Upper lobe of left lung (tissue), 6 donors: ENCODE measurements at regions not wholly inside any gene's neighbourhood (a gene's known extent, or its start where the extent isn't known, plus 50 kb on each side); places are given as distances from the start of the nearest gene placed in this dataset.

Experiments
- ATAC-seq, 2 donors: fragments of 200-7000 bp; cut with Tn5 transposase; one replicate each; pipeline ENCODE4 v1.9.1; 2022; ENCODE audit warnings: mild to moderate bottlenecking in 2 of 2, moderate library complexity in 2 of 2; ENCODE audit not compliant: low FRiP score in 2 of 2
- DNase-seq, 2 donors: peaks; one replicate each; pipeline ENCODE4 v3.0.0-alpha.2; 2019 to 2020
- H3K27ac ChIP-seq, 4 donors: fragments of 200-600 bp; sonication (generic); one replicate each; pipeline ENCODE4 v1.5.1; 2016 to 2019
- H3K27me3 ChIP-seq, 4 donors: fragments of 200-600 bp; sonication (generic); one replicate each; pipeline ENCODE4 v1.5.1; 2017 to 2019
- H3K36me3 ChIP-seq, 4 donors: fragments of 200-600 bp; sonication (generic); one replicate each; pipeline ENCODE4 v1.5.1; 2016 to 2019
- H3K4me1 ChIP-seq, 4 donors: fragments of 200-600 bp; sonication (generic); one replicate each; pipeline ENCODE4 v1.5.1; 2018 to 2019
- H3K4me3 ChIP-seq, 4 donors: fragments of 200-600 bp; sonication (generic); one replicate each; pipeline ENCODE4 v1.5.1; 2017 to 2019; ENCODE audit warnings: mild to moderate bottlenecking in 2 of 4, moderate library complexity in 1 of 4
- H3K9me3 ChIP-seq, 4 donors: fragments of 200-600 bp; sonication (generic); one replicate each; pipeline ENCODE4 v1.5.1; 2018 to 2019
- CTCF ChIP-seq, 6 experiments: fragments of 450-650 bp in 4 of 6; fragments of 200-600 bp in 2 of 6; sonication (generic) in 2 of 6; IDR thresholded peaks; one replicate each; pipeline ENCODE4 v1.5.1; 2016 to 2019; ENCODE audit warnings: antibody characterized with exemption in 6 of 6
- EP300 ChIP-seq, 4 donors: sonication (generic); formaldehyde crosslinking; IDR thresholded peaks; one replicate each; pipeline ENCODE4 v1.5.1; 2017; ENCODE audit warnings: antibody characterized with exemption in 4 of 4, control low read depth in 2 of 4
- POLR2A ChIP-seq, 4 donors: fragments of 450-650 bp; IDR thresholded peaks; one replicate each; pipeline ENCODE4 v1.5.1; 2016 to 2017; ENCODE audit warnings: antibody characterized with exemption in 4 of 4, mild to moderate bottlenecking in 2 of 4
- POLR2AphosphoS5 ChIP-seq, 2 donors: sonication (generic); formaldehyde crosslinking; IDR thresholded peaks; one replicate each; pipeline ENCODE4 v1.5.1; 2017; ENCODE audit warnings: antibody characterized with exemption in 2 of 2
- WGBS, 2 donors: methylation state at CpG; one replicate each; pipeline ENCODE4 v1.1.5; 2017 to 2018; 5-methylcytosine and 5-hydroxymethylcytosine counted together
- donor health status: DM: no; HTN: no; CAD: no; lungs with moderate emphysema.
- donor health status: DM: no; HTN: yes; CAD: no; lungs with severe emphysema.

DNA sequence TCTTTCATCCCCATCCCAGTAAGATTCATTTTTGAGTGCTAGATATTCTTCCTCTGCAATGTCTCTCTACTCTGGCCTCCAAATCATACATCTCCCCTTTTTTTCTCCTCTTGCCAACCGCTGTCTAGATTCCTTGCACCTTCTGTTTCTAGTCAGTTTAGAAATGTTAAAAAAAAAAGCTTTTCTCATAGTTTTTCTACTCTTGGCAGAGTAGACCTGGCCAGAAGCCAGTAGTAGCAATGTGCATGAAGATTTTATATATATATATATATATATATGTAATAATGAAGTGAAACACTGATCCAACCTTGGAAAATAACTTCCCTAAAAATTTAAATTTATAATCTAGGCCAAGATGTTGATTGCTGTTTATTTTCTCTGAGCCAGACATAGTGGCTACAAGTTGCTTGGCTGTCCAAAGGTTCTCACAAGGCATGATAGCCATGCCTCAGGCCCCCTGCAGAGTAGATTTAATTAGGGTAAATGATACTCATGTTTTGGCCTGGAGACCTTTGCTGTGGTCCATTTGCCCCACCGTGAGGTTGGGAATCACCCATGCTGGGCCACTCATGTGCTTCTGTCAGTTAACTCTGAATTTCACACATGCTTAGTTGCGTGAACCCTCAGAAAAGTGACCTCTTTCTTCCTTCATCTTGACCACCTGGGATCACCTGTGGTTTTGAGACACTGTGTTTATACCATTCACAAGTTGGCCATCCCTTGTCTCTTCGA, 103.4 kb upstream of the KCNE2 start:
- Histone ChIP-seq H3K4me1 (no peaks in the 10 kb centered on the region), H3K27me3 (no peaks in the 10 kb centered on the region), H3K36me3 (no peaks in the 10 kb centered on the region), H3K4me3 (no peak overlapping the region), H3K27ac (no peak overlapping the region), H3K9me3 (peaks cover 0 to 8% (median under 1%) of the 10 kb centered on the region in 4 donors)
- 65 to 79% methylated on average over 4 of the region's 4 CpGs for WGBS, 2 donors
- DNase-seq (no peak), ATAC-seq (no peak)
- no peak for TF ChIP-seq POLR2AphosphoS5 (IDR thresholded peaks at IDR 0.05)
- TF ChIP-seq CTCF (IDR thresholded peaks at IDR 0.05) = no peak
- TF ChIP-seq EP300 (IDR thresholded peaks at IDR 0.05) = no peak
- TF ChIP-seq POLR2A (IDR thresholded peaks at IDR 0.05) = no peak

DNA sequence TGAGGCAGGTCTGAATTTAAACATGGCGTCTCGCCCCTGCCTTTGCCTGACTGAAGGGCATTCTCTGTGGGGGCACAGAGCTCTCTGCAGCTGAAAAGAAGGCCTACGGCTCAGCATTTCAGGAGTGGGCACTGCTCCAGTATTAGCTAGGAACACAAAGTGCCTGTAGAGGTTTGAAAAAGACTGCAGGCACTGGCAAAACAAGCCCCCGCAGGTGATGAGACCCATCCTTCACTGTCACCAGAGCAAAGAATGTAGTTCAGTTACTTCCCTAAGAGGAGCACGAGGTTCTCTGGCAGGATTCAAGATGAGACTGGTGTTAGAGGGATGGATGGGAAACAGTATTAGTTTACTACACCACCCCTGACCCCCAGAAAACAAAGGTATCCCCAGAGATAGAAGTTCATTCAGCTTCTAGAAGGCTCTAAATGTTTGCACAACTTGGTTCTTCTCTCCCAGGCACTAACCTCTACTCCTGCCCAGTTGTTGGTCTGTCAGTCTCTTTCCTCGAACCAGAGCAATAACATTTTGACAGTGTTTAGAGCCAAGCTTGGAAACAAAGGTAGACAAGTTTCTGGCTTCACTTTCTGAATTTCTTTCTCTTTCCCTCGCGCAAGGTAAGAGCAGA, 101.9 kb upstream of the KCNE2 start:
- no peaks in the 10 kb centered on the region for H3K27me3 ChIP-seq
- no peak for DNase-seq
- ATAC-seq = no peak
- peaks cover 0 to 4% (median 0%) of the 10 kb centered on the region in 4 donors for H3K9me3 ChIP-seq
- H3K27ac ChIP-seq = no peak overlapping the region
- H3K4me1 ChIP-seq = no peaks in the 10 kb centered on the region
- no peaks in the 10 kb centered on the region for H3K36me3 ChIP-seq
- TF ChIP-seq CTCF (IDR thresholded peaks at IDR 0.05) = no peak
- no peak for TF ChIP-seq EP300 (IDR thresholded peaks at IDR 0.05)
- no peak for TF ChIP-seq POLR2AphosphoS5 (IDR thresholded peaks at IDR 0.05)
- TF ChIP-seq POLR2A (IDR thresholded peaks at IDR 0.05) = no peak
- no peak overlapping the region for H3K4me3 ChIP-seq
- 66 to 77% methylated on average over 5 to 8 of the region's 8 CpGs for WGBS, 2 donors

- DNase-seq (no peak), ATAC-seq (no peak)
- 59 to 64% methylated on average over 1 of the region's 1 CpG for WGBS, 2 donors
- TF ChIP-seq POLR2AphosphoS5 (IDR thresholded peaks at IDR 0.05) (no peak), EP300 (IDR thresholded peaks at IDR 0.05) (no peak), CTCF (IDR thresholded peaks at IDR 0.05) (no peak), POLR2A (IDR thresholded peaks at IDR 0.05) (no peak)
- no peaks in the 10 kb centered on the region for H3K27me3 ChIP-seq
- peaks cover 0 to 4% (median 0%) of the 10 kb centered on the region in 4 donors for H3K9me3 ChIP-seq
- H3K4me3 ChIP-seq = no peak overlapping the region
- no peak overlapping the region for H3K27ac ChIP-seq
- no peaks in the 10 kb centered on the region for H3K36me3 ChIP-seq
- H3K4me1 ChIP-seq = no peaks in the 10 kb centered on the region
Measured at GRCh38 chr21:34262469-34262845, 101.3 kb upstream of the KCNE2 start.

DNA sequence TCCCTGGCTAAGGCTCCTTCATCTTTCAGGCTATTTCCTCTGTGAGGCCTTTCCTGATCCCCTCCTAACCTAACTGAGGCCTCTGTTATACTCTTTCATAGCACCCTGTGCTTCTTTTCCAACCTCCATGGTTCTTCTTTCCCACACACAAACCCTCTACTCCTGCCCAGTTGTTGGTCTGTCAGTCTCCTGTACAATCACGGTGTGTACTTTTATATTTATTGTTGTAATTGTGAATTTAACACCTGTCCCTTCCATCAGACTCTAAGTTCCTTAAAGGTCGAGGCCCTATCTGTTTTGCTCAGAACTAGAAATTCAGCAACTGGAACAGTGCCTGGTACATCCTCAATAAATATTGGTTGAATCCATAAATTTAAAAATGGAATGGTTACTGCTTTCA, 100.2 kb upstream of the KCNE2 start:
- 90 to 93% methylated on average over 2 of the region's 2 CpGs for WGBS, 2 donors
- H3K27me3 ChIP-seq = no peaks in the 10 kb centered on the region

More for the DNA sequence above, 100.2 kb upstream of the KCNE2 start:
- ATAC-seq (no peak), DNase-seq (no peak)
- Histone ChIP-seq H3K36me3 (no peaks in the 10 kb centered on the region), H3K4me3 (no peak overlapping the region), H3K27ac (no peak overlapping the region), H3K9me3 (peaks cover 0 to 4% (median 0%) of the 10 kb centered on the region in 4 donors), H3K4me1 (no peaks in the 10 kb centered on the region)
- TF ChIP-seq EP300 (IDR thresholded peaks at IDR 0.05) (no peak), POLR2AphosphoS5 (IDR thresholded peaks at IDR 0.05) (no peak), POLR2A (IDR thresholded peaks at IDR 0.05) (no peak), CTCF (IDR thresholded peaks at IDR 0.05) (no peak)
